ENCODE measurements at regions not wholly inside any gene's neighbourhood (a gene's known extent, or its start where the extent isn't known, plus 50 kb on each side); places are given as distances from the start of the nearest gene placed in this dataset.

DNA sequence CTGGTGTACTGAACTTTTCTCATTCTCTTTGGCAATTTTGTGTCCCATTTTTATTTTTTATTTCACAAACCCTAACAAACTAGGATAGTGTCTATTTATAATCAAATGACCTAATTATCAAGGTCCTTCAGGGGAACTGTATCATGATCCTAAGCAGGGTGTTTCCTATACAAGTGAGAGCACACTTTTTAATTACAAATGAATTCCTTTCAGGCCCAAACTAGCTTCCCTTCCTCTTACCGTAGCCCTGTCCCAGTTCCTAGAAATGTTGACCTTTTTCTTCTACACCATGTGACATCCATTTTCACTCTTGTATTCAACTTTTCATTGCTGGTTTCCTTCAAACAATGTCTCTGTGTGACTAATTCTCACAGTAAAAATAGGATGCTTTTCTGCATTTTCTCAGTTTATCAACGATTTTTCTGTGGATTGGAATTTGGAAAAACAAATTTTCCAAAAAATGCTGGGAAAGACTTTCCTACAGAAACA lies 411.4 kb downstream of the CCDC91 start:
- DNase-seq = no peak

DNA sequence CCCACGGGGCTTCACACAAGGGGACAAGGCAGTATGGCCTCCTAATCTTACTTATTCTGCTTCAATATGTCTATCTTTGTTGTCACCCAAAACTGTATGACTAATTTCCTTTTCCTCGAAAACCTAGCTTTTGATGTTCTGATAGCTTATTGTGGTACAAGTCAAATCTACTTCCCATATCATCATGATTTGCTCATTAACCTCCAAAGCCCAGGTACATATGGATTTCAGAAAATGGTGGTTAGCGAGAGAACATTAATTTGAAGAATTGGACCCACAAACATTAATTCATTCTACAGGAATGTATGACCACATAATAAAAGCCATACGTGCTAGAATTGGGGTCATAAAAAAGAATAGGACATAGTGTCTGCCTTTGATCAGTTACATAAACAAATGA lies 412.5 kb downstream of the CCDC91 start:
- DNase-seq = no peak

DNA sequence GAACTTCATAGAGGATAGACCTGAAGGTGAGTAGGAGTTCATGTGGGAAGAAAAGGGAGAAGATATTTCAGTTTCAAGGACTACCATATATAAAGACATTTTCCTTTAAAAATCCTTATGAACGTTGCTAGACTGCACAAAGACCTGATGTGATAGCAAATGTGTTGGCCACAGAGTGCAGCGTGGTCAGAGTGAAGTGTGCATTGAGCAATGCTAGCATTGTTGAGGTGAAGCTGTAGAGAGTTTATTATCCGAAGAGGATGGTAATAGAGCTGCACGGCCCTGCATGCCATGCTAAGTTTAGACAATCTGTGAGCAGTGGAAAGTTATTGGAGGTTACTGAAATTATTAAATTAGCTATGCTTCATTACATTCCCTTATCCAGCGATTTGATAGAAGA lies 413.0 kb downstream of the CCDC91 start:
- no peak for DNase-seq

DNA sequence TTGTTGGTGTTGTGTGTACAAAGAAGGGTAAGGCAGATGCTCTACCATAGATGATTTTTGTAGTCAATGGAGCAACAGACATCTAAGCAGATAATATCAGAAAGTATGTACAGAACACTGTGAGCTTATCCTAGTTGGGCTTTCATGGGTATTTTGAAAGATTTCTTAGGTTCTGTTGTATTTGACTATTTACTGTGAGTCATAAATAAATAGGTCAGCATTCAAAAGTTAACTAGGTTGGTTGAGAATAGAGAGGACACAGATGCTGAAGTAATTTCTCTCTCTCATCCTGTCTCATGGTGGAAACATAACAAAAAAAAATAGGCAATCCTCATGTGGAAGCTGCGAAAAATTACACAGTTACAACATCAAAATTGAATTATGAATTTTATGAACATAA lies 413.5 kb downstream of the CCDC91 start:
- DNase-seq = no peak

DNA sequence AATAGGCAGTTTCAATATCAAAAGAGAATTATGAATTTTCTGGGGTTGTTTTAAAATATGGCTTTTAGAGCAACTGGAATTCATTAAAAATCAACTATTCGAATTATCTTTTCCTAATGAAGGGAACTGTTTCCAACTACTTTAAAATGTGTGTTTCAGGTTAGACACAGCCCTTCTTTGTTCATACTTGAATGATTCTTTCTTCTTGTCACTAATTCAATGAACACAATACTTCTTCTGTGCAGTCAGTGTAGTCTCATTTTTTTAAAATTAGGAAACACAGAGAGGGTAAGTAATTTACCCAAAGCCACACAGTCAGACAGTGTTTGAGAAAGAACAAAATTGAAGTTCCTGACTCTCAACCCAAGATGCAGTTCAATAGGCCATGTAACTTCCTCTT lies 414.0 kb downstream of the CCDC91 start:
- no peak for DNase-seq

DNA sequence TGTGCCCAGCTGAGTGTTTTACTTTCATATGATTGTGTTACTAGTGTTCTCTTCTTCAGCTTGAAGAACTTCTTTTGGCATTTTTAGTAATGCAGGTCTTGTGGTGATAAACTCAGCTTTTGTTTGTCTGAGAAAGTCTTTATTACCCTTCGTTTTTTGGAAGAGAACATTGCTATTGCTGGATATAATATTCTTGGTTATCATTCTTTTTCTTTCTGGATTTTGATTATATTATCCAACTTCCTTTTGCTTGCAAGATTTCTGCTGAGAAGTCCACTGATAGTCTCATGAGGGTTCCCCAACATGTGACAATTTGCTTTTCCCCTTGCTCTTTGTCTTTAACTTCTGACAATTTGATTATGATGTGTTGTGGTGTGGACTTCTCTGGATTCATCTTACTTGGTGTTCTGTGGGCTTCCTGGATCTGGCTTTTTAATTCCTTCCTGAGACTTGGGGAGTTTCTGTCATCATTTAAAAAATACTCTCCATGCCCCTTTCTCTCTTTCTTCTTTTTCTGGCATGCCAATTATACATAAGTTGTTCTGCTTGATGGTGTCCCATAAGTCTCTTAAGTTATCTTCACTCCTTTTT lies 416.8 kb downstream of the CCDC91 start:
- no peak for DNase-seq

DNA sequence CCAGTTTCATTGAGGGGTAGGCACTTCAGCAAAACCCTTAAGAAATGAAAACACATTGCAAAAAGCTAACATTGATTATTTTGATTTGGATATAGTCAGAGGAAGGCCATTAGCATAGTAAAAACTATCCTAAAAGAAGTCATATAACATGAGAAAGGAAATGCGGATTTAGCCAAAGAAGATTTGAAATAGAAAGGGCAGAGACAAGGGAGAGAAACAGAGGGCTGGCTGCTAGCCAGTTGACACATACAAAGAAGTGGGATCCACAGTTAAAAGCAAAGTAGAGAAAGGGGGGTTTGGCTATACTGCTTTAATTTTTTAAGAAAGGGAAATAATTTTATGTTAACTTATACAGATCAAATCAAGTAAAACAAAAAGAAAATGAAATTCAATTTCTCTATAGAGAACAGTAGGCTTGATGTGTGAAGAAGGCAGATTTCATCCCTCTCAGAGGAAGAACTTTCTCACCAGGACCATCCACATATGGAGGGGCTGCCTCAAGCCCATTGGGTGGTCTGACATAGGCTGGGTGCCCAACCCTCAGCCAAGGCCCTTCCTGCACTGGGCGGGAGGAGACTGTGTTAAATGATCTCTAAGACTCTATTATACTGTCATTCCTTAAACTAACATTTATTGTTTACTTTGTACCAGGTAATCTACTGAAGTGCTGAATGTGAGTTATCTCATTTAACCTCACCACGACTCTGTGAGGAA lies 420.3 kb downstream of the CCDC91 start:
- DNase-seq = no peak

DNA sequence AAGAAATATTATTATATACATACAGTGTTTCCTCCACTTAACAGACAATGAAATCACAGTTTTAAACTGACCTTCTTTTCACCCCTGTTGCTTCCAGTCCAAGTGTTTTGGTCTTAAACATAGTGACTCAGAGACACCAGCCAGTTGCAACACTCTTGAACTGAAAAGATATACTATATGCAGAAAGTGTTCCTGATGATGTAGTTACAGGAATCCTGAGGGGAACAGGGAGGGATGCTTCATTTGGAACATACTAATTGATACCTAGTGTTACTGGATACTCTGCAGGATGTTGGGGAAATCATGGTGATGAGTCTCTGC lies 420.8 kb downstream of the CCDC91 start:
- no peak for DNase-seq

DNA sequence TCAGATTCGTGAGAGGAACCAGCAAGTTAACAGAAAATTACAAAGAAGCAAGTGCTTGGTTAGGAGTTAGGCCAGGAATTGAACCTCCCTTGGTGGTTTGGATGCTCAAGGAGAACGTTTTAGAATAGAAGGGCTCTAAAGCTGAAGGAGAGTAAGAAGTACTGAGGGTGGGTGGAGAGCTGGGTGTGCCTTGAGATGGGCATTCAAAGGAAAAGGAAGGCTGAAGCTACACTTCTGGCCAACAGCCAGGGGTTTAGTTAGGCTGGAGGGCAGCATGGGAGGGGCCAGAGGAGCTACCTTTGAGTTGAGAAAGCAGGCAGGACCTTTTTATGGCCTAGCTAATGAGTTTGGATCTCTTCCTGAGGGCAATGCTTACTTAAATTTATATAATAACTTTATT lies 421.2 kb downstream of the CCDC91 start:
- no peak for DNase-seq

DNA sequence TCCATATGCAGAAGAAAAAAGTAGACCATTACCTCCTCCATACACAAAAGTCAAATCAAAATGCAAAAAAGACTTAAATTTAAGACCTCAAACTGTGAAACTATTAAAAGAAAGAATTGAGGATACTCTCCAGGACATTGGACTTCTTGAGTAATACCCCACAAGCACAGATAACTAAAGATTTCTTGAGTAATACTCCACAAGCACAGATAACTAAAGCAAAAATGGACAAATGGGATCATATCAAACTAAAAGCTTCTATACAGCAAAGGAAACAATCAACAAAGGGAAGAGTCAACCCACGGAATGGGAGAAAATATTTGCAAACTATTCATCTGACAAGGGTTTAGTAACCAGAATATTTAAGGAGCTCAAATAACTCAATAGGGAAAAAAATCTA lies 427.9 kb downstream of the CCDC91 start:
- no peak for DNase-seq

DNA sequence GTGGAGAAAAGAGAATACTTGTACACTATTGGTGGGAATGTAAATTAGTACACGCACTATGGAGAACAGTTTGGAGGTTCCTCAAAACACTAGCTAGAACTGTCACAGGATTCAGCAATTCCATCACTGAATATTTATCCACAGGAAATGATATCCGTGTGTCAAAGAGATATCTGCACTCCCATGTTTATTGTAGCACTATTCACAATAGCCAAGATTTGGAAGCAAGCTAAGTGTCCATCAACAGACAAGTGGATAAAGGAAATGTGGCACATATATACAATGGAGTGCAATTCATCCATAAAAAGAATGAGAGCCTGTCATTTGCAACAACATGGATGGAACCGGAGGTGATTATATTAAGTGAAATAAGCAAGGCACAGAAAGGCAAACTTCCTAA lies 428.5 kb downstream of the CCDC91 start:
- DNase-seq = no peak

DNA sequence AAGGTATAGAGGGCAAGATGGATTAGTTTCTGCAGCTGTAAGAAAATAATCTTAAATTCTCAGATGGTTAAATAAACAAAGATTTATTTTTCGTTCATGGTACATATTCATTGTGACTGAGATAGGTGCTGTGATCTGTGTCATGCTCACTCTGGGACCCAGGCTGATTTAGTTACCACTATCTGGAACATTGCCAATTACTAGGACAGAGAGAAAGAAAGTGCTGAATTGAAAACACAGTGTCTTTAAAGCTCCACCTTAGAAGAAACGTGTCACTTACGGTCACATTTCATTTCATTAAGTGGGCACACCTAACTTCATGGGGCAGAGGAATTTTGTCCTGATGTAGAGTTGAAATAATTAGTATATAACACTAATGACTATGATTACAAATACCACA lies 430.0 kb downstream of the CCDC91 start:
- no peak for DNase-seq

DNA sequence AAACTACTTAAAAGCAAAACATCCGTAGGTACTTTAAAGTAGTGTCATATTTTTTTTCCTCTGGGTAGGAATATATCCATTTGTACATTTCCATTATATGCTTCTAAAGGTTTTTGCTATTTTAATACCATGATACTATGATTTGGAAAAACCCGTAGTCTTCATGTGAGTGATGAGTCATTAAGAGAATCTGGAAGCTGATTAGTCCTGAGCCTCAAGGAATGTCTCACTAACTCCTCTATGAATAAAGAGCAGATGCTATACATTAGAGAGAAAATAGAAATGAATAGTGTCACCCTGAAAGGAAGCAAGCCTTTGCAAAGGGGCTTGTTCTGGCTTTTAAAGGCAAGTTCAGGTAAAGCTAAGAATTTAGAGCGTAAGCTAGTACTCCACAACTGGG lies 432.1 kb downstream of the CCDC91 start:
- no peak for DNase-seq

DNA sequence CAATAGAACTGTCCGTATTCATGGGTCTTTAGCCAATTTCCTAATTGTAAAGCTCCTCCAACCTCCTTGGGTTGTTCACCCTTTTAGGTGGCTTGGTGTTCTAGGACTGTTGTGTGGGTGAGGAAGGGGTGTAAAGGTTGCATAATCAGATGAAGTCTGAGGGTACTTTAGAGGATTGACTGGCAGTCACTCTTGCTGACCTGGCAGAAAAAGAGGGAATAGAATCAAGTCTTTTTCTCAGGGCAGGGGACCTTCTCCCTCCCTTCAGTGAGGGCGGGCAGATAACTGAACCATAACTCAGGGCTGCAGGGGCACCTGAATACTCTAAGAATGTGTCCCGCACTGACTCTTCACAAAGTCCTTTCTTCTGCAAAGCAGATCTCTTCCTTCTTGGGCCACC lies 436.2 kb downstream of the CCDC91 start:
- DNase-seq = no peak

DNA sequence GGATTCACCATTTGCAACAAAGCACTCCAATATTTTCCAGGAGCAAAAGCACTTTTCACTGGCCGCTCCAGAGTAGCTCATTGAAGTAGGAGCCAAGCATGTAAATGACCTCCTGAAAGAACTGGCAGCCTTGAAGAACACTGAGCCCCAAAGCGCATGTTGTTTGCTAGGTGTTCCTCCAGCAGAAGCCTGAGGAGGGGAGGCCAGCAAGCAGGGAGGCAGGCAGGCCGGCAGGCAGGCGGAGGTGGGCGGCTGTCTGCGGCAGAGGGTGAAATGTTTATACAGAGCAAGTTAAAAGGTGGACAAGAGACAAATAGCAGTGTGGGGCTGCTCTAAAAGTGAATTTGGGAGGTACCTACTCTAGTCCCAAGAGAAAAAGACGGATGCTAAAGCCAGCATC lies 439.4 kb downstream of the CCDC91 start:
- DNase-seq = no peak

DNA sequence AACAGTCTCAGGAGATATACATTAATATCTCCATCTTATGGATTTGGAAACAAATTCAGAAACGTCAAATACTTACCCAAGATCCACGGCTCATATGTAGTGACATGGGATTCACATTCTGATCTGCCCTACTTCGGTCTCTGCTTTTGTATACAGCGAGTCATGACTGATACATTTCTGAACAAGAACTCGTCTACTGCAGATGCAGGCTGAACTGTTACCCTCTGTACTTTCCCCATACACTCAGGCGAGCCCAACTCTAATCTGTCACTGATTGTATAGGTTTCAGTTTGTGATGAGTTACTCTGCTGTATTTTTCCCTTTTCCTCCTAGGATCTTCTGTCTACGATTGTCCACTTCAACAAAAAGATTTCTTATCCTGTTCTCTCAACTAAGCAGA lies 441.6 kb downstream of the CCDC91 start:
- DNase-seq = no peak

DNA sequence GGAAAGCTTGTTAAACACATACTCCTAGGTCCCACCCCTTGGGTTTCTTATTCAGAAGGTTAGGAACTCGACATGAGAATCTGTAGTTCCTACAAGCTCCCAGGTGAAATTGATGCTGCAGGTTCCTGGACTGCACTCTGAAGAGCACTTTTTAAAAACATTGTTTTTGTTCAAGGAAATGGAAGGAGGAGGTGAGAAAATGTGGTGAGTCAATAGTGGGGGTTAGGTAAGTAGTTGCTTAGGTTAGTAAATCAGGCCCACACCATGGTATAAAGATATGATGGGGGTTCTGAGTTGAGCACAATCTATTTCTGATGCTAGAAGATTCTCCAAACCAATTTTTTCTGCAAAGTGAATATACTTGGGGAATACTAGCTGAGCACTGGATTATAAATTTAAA lies 450.3 kb downstream of the CCDC91 start:
- no peak for DNase-seq

DNA sequence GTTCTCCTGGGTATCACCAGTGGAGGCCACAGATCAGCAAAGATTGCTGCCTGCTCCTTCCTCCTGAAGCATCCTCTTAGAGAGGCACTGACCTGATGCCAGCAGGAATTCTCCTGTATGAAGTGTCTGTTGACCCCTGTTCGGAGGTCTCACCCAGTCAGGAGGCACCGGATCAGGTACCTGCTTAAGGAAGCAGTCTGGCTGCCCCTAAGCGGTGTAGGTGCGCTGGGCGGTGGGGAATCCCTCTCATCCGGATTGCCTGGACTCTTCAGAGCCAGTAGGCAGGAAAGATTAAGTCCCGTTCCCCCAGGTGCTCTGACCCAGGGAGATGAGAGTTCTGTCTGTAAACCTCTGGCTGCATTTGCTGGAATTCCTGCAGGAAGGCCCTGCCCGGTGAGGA lies 455.2 kb downstream of the CCDC91 start:
- DNase-seq = no peak

DNA sequence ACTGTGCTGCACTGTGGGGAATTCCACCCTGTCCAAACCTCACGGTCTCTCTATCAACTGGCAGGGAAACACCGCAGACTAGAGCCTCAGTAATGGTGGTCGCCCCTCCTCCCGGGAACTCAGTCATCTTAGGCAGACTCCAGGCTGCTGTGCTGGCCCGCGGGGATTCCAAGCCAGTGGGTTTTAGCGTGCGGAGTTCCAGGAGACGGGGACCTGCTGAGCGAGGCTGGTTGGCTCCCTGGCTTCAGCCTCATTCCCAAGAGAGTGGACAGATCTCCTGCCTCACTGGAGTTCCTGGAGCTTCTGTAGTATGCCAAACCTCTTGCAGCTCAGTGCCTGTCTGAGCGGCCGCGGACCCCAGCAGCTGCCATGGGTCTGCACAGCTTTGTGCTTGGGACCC lies 455.6 kb downstream of the CCDC91 start:
- DNase-seq = no peak

DNA sequence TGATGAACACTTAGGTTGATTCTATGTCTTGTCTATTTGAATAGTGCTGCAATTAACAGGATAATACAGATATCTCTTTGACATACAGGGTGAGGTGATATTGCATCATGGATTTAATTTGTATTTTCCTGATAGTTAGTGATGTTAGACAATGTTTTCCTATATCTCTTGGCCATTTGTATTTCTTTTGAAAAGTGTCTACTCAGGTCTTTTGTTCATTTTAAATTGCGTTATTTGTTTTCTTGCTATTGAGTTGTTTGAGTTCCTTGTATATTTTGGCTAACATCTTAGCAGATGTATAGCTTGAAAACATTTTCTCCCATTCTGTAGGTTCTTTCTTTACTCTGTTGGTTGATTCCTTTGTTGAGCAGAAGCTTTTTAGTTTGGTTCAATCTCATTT lies 460.6 kb downstream of the CCDC91 start:
- no peak for DNase-seq

DNA sequence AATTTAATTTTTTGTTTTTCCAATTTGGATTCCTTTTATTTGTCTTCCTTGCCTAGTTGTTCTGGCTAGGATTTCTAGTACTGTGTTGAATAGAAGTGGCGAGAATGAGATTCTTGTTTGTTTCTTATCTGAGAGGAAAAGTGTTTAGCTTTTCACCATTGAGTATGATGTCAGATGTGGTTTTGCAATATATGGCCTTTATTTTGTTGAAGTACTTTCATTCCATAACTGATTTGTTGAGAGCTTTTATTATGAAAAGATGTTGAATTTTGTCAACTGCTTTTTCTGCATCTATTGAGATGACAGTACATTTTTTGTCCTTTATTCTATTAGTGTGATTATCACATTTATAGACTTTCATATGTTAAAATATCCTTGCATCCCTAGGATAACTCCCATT lies 462.0 kb downstream of the CCDC91 start:
- DNase-seq = no peak

DNA sequence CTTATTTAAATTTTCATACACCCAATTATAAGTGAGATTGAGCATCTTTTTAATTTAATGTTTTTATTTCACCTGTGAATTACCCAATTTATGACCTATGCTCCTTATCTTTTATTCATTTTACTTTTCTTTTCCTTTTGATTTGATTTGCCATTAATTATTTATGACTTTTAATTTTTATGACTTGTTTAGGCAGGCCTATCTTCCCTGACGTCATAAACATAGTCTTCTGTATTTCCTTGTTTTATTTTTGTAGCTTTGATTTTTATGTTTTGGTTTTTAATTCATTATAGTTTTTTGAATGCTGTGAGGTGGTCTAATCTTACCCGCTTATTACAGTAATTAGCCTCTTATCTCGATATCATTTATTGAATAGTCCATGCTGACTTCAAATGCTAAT lies 467.1 kb upstream of the FAR2 start:
- DNase-seq = no peak

DNA sequence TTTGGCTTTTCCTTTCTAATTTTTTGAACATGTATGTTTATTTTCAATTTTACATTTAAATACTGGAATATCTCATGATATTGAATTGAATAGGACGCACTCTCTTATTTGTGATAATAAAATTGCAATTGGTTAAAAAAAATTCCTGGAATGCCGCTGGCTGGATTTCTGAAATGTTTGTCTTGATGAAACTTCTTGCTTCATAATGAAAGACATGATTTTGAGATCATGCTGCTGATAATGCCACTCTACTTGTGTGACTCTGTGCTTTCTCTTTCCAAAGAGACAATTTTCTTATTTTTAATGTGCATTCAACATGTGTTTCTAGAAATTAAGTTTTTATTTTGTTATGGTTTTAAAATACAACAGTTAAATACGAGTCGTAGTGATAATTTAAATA lies 465.7 kb upstream of the FAR2 start:
- DNase-seq = no peak

DNA sequence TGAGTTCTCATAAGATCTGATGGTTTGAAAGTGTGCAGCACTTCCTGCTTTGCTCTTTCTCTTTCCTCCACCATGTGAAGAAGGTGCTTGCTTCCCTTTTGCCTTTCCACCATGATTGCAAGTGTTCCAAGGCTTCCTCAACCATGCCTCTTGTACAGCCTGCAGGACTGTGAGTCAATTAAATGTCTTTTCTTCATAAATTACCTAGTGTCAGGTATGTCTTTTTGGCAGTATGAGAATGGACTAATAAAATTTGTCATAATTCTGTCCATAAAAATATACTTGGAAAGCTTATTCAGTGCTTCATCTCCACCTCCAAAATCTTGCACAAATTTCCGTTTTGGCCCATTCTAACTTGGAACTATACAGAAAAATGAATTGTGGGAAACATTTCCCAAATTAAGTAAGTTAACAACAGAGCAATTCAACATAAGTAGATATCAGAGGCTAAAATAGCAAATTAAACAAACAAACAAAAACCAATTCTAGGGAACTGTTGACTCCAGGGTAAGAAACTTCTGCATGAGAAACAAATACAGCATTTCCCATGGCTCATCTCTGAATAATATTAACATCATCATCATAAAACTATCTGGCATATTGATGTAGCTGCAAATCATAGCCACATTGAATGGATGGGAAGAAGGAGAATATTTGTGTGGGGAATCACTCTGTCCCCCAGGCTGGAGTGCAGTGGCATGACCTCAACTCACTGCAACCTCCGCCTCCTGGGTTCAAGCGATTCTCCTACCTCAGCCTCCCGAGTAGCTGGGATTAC lies 459.5 kb upstream of the FAR2 start:
- no peak for DNase-seq
